HepG2 (cell line): ENCODE measurements at regions not wholly inside any gene's neighbourhood (a gene's known extent, or its start where the extent isn't known, plus 50 kb on each side); places are given as distances from the start of the nearest gene placed in this dataset.

Source experiments
- ATAC-seq: fragments of 200-7000 bp; cut with Tn5 transposase; 3 replicates; pipeline ENCODE4 v1.9.1; 2020; ENCODE audit warnings: mild to moderate bottlenecking, moderate library complexity
- BruUV-seq: library from RNA; stranded (reverse); fragments of 400-500 nt; replicated peaks from 2 replicates; lab custom pipeline; 2021; lab: Mats Ljungman, UMichigan
- CTCF ChIA-PET: fragments of 300-600 bp; formaldehyde crosslinking; extraction: SDS; loops from one replicate; lab custom pipeline; 2021; ENCODE audit warnings: low total read pairs, inconsistent platforms, low intra/inter-chr PET ratio; lab: Yijun Ruan, JAX
- POLR2A ChIA-PET: fragments of 350-600 bp; sonication (Branson Sonifier 250); formaldehyde crosslinking; loops from one replicate; lab custom pipeline; 2020; ENCODE audit warnings: antibody characterized with exemption, inconsistent platforms; lab: Yijun Ruan, JAX
- DNase-seq: peaks from one replicate; pipeline ENCODE4 v3.0.0-alpha.2; 2015; ENCODE audit warnings: low spot score
- FAIRE-seq: peaks from 3 replicates; lab custom pipeline; 2011; peaks lifted over from hg19 to GRCh38; lab: Jason Lieb, UNC
- H2AFZ ChIP-seq: one replicate; pipeline ENCODE4 v1.6.1; 2011; ENCODE audit warnings: low read length, inconsistent platforms
- H3K27ac ChIP-seq: fragments of 300-600 bp; 3 replicates; pipeline ENCODE4 v1.8.0; 2011; ENCODE audit warnings: mixed run types, mild to moderate bottlenecking, mixed read lengths, low read length, inconsistent platforms; ENCODE audit not compliant: insufficient read depth; ENCODE audit errors: extremely low read length
- H3K27me3 ChIP-seq, 2 experiments: fragments of 200-600 bp in 1 of 2; 2 replicates in 1 of 2; 3 replicates in 1 of 2; pipeline versions ENCODE4 v1.6.0 to v1.8.0; 2011; ENCODE audit warnings: low read length in 2 of 2, mild to moderate bottlenecking in 2 of 2, moderate library complexity in 2 of 2, inconsistent platforms in 1 of 2; ENCODE audit not compliant: insufficient read depth in 2 of 2, control insufficient read depth in 1 of 2
- H3K36me3 ChIP-seq, 2 experiments: fragments of 200-600 bp in 1 of 2; replicated peaks in 1 of 2; 2 replicates in 1 of 2; 3 replicates in 1 of 2; pipeline versions ENCODE4 v1.5.1 to v1.8.0; 2011; ENCODE audit warnings: low read length in 2 of 2, inconsistent platforms in 1 of 2; ENCODE audit not compliant: insufficient read depth in 2 of 2, control insufficient read depth in 1 of 2
- H3K4me1 ChIP-seq: 2 replicates; pipeline ENCODE4 v1.5.1; 2012; ENCODE audit warnings: low read length, inconsistent platforms; ENCODE audit not compliant: insufficient read depth
- H3K4me2 ChIP-seq: 2 replicates; pipeline ENCODE4 v1.6.0; 2011; ENCODE audit warnings: low read depth, low read length, inconsistent platforms
- H3K4me3 ChIP-seq, 3 experiments: fragments of 200-600 bp in 1 of 3; sonication (generic), shearing (Covaris generic) in 1 of 3; replicated peaks in 1 of 3; 2 replicates each; pipeline ENCODE4 v1.5.1; 2011 to 2016; ENCODE audit warnings: low read length in 3 of 3, inconsistent platforms in 2 of 3, low read depth in 2 of 3, mild to moderate bottlenecking in 2 of 3, control low read depth in 1 of 3, mixed read lengths in 1 of 3; ENCODE audit not compliant: insufficient read depth in 1 of 3
- H3K79me2 ChIP-seq: one replicate; pipeline ENCODE4 v1.6.1; 2011; ENCODE audit warnings: low read length, inconsistent platforms; ENCODE audit not compliant: insufficient read depth
- H3K9ac ChIP-seq: 2 replicates; pipeline ENCODE4 v1.6.0; 2011; ENCODE audit warnings: mild to moderate bottlenecking, low read depth, low read length, inconsistent platforms; ENCODE audit not compliant: insufficient read depth
- H3K9me3 ChIP-seq: 2 replicates; pipeline ENCODE4 v1.5.1; 2012; ENCODE audit warnings: mild to moderate bottlenecking, low read length
- H4K20me1 ChIP-seq: 2 replicates; pipeline ENCODE4 v1.6.0; 2011; ENCODE audit warnings: inconsistent platforms, mild to moderate bottlenecking, low read length, moderate library complexity; ENCODE audit not compliant: insufficient read depth
- FOSL2 ChIP-seq: sonication (generic); formaldehyde crosslinking; IDR thresholded peaks from 2 replicates; pipeline ENCODE4 v1.4.0; 2020; ENCODE audit warnings: missing genetic modification reagents
- HOXA3 ChIP-seq: sonication (generic); formaldehyde crosslinking; IDR thresholded peaks from 2 replicates; pipeline ENCODE4 v1.5.0; 2020; ENCODE audit warnings: missing genetic modification reagents
- MXD4 ChIP-seq: IDR thresholded peaks from 2 replicates; pipeline ENCODE4 v1.6.1; 2016; ENCODE audit warnings: mild to moderate bottlenecking, missing biosample characterization, missing genetic modification reagents
- ZKSCAN1 ChIP-seq: fragments of 150-350 bp; IDR thresholded peaks from 2 replicates; pipeline ENCODE4 v1.6.1; 2014; ENCODE audit warnings: low read length
- WGBS: methylation state at CpG from one replicate; pipeline ENCODE4 v1.1.6; 2017; ENCODE audit warnings: low lambda C conversion rate; 5-methylcytosine and 5-hydroxymethylcytosine counted together
- in situ Hi-C: cut with HindIII; loops from 2 replicates; pipeline ENCODE4 v1.10.0; 2017; ENCODE audit warnings: low pct_unique_long_range_greater_than_20kb; ENCODE audit not compliant: extremely low pct_ligation_motif_present
- intact Hi-C: fragments of 100-400 bp; cut with micrococcal nuclease; formaldehyde crosslinking; loops from one replicate; pipeline ENCODE4 v1.10.0; 2022; ENCODE audit not compliant: unreplicated experiment
- TF ChIP-seq, protein P1 (sequence below): sonication (generic); formaldehyde crosslinking; IDR thresholded peaks from 2 replicates; pipeline ENCODE4 v1.9.0; 2021; ENCODE audit warnings: missing genetic modification reagents, borderline replicate concordance
- TF ChIP-seq, protein P2 (sequence below): sonication (generic); formaldehyde crosslinking; IDR thresholded peaks from 2 replicates; pipeline ENCODE4 v1.4.0; 2020; ENCODE audit warnings: low read depth, mild to moderate bottlenecking, missing genetic modification reagents

DNA sequence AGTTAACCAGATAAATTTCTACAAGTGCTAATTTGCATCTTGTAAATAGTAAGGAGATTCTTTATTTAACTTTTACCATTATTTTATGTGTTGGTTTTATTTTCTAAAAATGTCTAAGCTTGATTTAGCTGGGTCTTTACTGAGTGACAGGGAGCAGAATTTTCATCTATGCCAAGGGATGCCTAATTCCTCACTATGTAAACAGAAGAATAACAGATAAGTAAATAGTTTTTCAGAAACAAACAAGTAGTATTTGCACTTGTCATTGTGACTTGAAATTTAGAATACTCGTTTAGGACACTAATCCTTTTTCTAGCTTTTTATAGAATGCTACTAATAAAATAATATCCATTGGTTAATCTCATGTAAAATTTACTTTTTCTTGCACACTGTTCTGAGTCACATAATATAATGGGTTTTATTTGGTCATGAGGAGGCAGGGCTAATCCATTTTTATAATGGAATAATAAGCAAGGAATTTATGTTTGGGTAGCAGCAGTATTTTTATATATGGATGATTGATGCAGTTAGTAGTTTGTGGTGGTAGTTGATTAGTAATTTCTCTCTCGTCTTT lies 746.5 kb downstream of the SLC6A15 start:
- Histone ChIP-seq H3K27me3 (no peaks in the 10 kb centered on the region), H3K4me2 (no peak overlapping the region), H3K27ac (no peak overlapping the region), H3K36me3 (no peaks in the 10 kb centered on the region), H3K4me3 (no peak overlapping the region), H3K79me2 (no peaks in the 10 kb centered on the region), H3K9ac (no peak overlapping the region), H3K9me3 (no peaks in the 10 kb centered on the region), H2AFZ (no peak overlapping the region), H4K20me1 (no peaks in the 10 kb centered on the region), H3K4me1 (no peaks in the 10 kb centered on the region)
- intact Hi-C loops: no loop called here
- in situ Hi-C loops: no loop called here
- no TSS peak for BruUV-seq
- no peak for TF ChIP-seq MXD4
- no peak for TF ChIP-seq FOSL2 (CRISPR knock-in tag)
- TF ChIP-seq, protein P1, sequence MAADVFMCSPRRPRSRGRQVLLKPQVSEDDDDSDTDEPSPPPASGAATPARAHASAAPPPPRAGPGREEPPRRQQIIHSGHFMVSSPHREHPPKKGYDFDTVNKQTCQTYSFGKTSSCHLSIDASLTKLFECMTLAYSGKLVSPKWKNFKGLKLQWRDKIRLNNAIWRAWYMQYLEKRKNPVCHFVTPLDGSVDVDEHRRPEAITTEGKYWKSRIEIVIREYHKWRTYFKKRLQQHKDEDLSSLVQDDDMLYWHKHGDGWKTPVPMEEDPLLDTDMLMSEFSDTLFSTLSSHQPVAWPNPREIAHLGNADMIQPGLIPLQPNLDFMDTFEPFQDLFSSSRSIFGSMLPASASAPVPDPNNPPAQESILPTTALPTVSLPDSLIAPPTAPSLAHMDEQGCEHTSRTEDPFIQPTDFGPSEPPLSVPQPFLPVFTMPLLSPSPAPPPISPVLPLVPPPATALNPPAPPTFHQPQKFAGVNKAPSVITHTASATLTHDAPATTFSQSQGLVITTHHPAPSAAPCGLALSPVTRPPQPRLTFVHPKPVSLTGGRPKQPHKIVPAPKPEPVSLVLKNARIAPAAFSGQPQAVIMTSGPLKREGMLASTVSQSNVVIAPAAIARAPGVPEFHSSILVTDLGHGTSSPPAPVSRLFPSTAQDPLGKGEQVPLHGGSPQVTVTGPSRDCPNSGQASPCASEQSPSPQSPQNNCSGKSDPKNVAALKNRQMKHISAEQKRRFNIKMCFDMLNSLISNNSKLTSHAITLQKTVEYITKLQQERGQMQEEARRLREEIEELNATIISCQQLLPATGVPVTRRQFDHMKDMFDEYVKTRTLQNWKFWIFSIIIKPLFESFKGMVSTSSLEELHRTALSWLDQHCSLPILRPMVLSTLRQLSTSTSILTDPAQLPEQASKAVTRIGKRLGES (CRISPR knock-in tag): no peak
- no peak for TF ChIP-seq ZKSCAN1
- no peak for TF ChIP-seq HOXA3 (CRISPR knock-in tag)
- TF ChIP-seq, protein P2, sequence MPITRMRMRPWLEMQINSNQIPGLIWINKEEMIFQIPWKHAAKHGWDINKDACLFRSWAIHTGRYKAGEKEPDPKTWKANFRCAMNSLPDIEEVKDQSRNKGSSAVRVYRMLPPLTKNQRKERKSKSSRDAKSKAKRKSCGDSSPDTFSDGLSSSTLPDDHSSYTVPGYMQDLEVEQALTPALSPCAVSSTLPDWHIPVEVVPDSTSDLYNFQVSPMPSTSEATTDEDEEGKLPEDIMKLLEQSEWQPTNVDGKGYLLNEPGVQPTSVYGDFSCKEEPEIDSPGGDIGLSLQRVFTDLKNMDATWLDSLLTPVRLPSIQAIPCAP (CRISPR knock-in tag): no peak
- no peak for ATAC-seq
- POLR2A ChIA-PET: no interaction called here
- CTCF ChIA-PET: no interaction called here
- DNase-seq: no peak
- FAIRE-seq: no peak
- WGBS: 1% methylated on average over 2 of the region's 2 CpGs
